NCI-H2171 treated with DMSO at 0.1 percent for 48 hours (cell line): ENCODE measurements at regions not wholly inside any gene's neighbourhood (a gene's known extent, or its start where the extent isn't known, plus 50 kb on each side); places are given as distances from the start of the nearest gene placed in this dataset.
"Not testable (repeated sequence)": the region's sequence is repeated elsewhere in the genome, so short reads cannot be mapped to it uniquely, and the experiment has no call there.

ENCODE experiments used
- DNase-seq: peaks from one replicate; lab custom pipeline; 2025; lab: John Stamatoyannopoulos, UW

GRCh38 chr20:12949429-12949980, 59.3 kb upstream of the SPTLC3 start:
- no peak for DNase-seq

GRCh38 chr20:12954254-12954653, 54.5 kb upstream of the SPTLC3 start:
- not testable (repeated sequence) for DNase-seq

GRCh38 chr20:12955611-12956010, 53.2 kb upstream of the SPTLC3 start:
- DNase-seq, result no peak

- no peak for DNase-seq
Observed at GRCh38 chr20:12956303-12956702, 52.5 kb upstream of the SPTLC3 start.

- no peak for DNase-seq
Observed at GRCh38 chr20:12957968-12958367, 50.8 kb upstream of the SPTLC3 start.
